ENCODE measurements at regions not wholly inside any gene's neighbourhood (a gene's known extent, or its start where the extent isn't known, plus 50 kb on each side); places are given as distances from the start of the nearest gene placed in this dataset.

DNA sequence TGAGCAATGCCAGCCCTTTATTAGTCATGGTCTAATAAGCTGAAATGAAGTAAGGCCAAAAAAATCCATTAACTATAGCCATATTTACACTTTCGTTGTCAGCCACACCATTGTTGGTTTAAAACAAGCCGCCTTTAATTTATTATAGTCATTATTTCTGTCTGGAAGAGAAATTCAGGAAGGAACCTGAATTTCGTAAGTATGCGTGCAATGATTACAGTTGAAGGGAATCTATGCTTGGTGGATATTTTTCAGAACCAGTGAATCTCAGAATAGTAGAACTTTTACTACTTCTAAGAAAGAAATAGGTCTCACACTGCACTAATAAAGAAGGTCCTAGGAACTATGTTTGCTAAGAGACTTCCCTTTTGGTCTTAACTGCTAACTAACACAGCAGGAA lies 59.1 kb downstream of the FAM43A start:
- TF ChIP-seq, protein P1, sequence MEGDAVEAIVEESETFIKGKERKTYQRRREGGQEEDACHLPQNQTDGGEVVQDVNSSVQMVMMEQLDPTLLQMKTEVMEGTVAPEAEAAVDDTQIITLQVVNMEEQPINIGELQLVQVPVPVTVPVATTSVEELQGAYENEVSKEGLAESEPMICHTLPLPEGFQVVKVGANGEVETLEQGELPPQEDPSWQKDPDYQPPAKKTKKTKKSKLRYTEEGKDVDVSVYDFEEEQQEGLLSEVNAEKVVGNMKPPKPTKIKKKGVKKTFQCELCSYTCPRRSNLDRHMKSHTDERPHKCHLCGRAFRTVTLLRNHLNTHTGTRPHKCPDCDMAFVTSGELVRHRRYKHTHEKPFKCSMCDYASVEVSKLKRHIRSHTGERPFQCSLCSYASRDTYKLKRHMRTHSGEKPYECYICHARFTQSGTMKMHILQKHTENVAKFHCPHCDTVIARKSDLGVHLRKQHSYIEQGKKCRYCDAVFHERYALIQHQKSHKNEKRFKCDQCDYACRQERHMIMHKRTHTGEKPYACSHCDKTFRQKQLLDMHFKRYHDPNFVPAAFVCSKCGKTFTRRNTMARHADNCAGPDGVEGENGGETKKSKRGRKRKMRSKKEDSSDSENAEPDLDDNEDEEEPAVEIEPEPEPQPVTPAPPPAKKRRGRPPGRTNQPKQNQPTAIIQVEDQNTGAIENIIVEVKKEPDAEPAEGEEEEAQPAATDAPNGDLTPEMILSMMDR (IDR thresholded peaks at IDR 0.05; ENCODE audit: low read depth, low read length), result no peak
- no peak for DNase-seq (ENCODE audit: low read depth, low spot score)
- H3K27me3 ChIP-seq (ENCODE audit: control insufficient read depth, insufficient read depth, low read length), result peaks cover 31% of the 10 kb centered on the region
- no peak overlapping the region for H3K27ac ChIP-seq (ENCODE audit: low read depth, low read length)
- H3K9me3 ChIP-seq (ENCODE audit: control insufficient read depth, insufficient read depth, low read length), result no peaks in the 10 kb centered on the region
- H3K4me3 ChIP-seq (ENCODE audit: low read depth, low read length), result no peak overlapping the region
- POLR2A ChIA-PET, result no interaction called here
- CTCF ChIA-PET, result no interaction called here

DNA sequence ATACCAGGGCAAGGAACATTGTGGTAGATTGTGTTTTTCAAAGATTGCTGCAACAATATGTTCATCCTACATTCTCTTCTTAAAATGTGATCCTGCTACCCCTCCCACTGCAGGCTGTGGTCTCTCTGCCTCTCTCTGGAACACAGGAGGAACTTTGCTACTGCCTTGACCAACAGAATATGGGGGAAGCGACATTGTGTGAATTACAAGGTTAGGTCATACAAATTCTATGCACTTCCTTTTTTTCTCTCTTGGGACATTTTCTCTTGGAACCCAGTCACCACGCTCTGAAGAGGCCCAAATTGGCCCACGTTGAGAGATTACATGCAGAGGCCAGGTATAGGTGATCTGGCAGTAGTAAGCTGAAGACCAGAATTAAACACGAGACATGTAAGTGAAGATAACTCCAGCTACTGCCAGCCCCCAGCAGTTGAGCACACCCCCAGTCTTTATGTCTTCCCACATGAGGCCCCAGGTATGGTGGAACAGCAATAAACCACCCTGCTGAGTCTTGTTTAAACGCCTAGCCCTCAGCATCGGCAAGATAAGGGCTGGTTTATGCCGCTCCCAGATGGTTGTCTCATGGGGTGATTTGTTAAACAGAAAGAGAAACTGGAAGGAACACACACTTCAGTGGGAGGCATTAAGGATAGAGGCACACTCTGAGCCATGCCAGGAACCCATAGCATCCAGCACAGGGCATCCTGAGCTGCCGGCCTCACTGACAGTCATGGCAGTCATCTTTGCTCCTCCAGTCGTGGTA lies 59.9 kb downstream of the FAM43A start:
- ChIA-PET CTCF (no interaction called here), POLR2A (no interaction called here)
- H3K4me3 ChIP-seq (ENCODE audit: low read depth, low read length), result no peak overlapping the region
- H3K27ac ChIP-seq (ENCODE audit: low read depth, low read length), result no peak overlapping the region
- TF ChIP-seq, protein P1 (IDR thresholded peaks at IDR 0.05; ENCODE audit: low read depth, low read length), result no peak
- DNase-seq (ENCODE audit: low read depth, low spot score), result no peak
- H3K9me3 ChIP-seq (ENCODE audit: control insufficient read depth, insufficient read depth, low read length), result no peaks in the 10 kb centered on the region
- peaks cover 35% of the 10 kb centered on the region for H3K27me3 ChIP-seq (ENCODE audit: control insufficient read depth, insufficient read depth, low read length)

DNA sequence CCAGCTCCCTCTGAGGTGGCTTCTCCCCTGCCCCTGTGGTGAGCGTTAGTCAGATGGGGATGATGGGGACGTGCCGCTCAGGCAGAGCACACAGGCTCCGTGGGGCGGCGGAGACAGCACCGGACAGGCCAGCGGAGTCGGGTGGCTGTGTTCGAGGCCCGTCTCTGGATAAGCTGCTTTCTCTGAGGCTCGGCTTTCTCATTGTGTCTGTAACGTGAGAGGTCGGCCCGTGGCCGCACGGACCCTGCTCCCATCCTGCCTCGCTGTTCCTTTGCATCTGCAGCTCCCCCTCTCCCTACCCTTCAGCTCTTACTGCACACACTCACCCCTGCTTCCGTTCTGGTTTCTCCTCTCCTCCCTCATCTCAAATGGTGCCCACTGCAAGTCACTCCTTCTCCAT lies 62.5 kb downstream of the FAM43A start:
- TF ChIP-seq, protein P1 (IDR thresholded peaks at IDR 0.05; ENCODE audit: low read depth, low read length), result no peak
- Histone ChIP-seq H3K4me3 (ENCODE audit: low read depth, low read length) (no peak overlapping the region), H3K27me3 (ENCODE audit: control insufficient read depth, insufficient read depth, low read length) (peaks cover 34% of the 10 kb centered on the region), H3K27ac (ENCODE audit: low read depth, low read length) (no peak overlapping the region), H3K9me3 (ENCODE audit: control insufficient read depth, insufficient read depth, low read length) (no peaks in the 10 kb centered on the region)
- DNase-seq (ENCODE audit: low read depth, low spot score), result no peak
- CTCF ChIA-PET, result interaction anchor here (0.7 kb wide), 1 partner anchor 19 kb away, joined by 3 read pairs; no protein-coding TSS in a partner anchor
- POLR2A ChIA-PET, result no interaction called here

DNA sequence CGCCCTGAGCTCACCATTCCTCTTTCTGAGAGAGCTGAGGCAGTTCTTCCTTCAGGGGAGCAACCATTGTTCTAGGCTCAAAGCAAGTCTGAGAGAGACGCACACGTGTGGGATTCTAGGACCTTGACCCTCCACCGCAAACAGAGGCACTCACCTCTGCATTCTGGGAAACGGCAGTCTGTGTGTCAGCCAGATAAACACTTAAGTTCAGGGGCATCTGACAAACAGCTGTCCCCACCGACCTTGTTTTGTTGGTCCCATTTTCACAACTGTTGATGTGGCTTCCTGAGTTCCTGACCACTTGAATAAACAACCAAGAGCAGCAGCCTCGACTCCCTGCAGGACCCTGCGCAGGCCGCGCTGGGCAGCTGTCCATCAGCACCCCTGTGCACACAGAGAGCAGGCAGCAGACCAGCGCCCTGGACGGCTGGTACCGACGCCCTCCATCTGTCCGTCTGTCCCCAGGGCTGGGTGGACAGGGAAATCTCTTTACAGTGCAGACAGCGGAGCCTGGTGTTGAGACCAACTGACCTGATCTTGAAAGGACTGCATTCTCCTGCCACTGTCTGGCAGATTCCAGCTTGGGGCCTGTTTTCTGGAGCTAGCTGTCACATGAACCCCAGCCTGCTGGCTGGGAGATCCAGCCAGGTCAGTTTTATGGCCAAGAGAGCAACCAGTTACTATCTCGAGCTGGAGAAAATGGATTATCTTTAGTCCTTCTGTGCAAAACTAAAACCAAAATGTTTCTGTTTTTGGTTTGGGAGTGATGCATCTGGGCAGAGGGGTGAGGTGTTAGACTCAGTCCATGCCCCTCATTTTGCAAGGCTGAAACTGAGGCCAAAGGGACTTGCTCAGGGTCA lies 64.2 kb downstream of the FAM43A start:
- ChIA-PET POLR2A (no interaction called here), CTCF (no interaction called here)
- TF ChIP-seq, protein P1 (IDR thresholded peaks at IDR 0.05; ENCODE audit: low read depth, low read length), result no peak
- Histone ChIP-seq H3K9me3 (ENCODE audit: control insufficient read depth, insufficient read depth, low read length) (no peaks in the 10 kb centered on the region), H3K27ac (ENCODE audit: low read depth, low read length) (no peak overlapping the region), H3K27me3 (ENCODE audit: control insufficient read depth, insufficient read depth, low read length) (peaks cover 26% of the 10 kb centered on the region), H3K4me3 (ENCODE audit: low read depth, low read length) (no peak overlapping the region)
- DNase-seq (ENCODE audit: low read depth, low spot score), result no peak

DNA sequence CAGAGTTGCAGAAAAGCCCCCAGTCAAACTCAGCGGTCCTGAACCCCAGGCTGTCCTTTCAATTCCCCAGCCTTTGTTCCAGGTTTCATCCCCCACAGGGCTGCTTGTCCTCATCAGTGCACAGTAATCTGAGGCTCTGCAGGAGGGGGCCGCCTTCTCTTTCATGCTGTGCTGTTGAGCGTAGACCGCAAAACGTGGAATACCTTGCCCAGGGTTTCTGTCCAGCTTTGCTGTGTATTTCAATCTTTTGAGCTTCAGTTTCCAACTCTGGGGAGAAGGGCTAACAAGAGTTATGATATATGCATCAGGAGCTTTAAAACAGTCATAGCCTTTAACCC lies 64.8 kb downstream of the FAM43A start:
- Histone ChIP-seq H3K9me3 (ENCODE audit: control insufficient read depth, insufficient read depth, low read length) (no peaks in the 10 kb centered on the region), H3K4me3 (ENCODE audit: low read depth, low read length) (no peak overlapping the region), H3K27me3 (ENCODE audit: control insufficient read depth, insufficient read depth, low read length) (peaks cover 23% of the 10 kb centered on the region), H3K27ac (ENCODE audit: low read depth, low read length) (no peak overlapping the region)
- TF ChIP-seq, protein P1 (IDR thresholded peaks at IDR 0.05; ENCODE audit: low read depth, low read length), result no peak
- POLR2A ChIA-PET, result no interaction called here
- no peak for DNase-seq (ENCODE audit: low read depth, low spot score)
- CTCF ChIA-PET, result no interaction called here

Data from AG04450 (cell line).